ENCODE measurements at regions not wholly inside any gene's neighbourhood (a gene's known extent, or its start where the extent isn't known, plus 50 kb on each side); places are given as distances from the start of the nearest gene placed in this dataset.

- Histone ChIP-seq H3K36me3 (no peaks in the 10 kb centered on the region), H3K4me3 (no peak overlapping the region), H3K27me3 (no peaks in the 10 kb centered on the region), H3K4me1 (peaks cover 0 to 29% (median 14%) of the 10 kb centered on the region in 4 donors), H3K27ac (no peak overlapping the region), H3K9me3 (no peaks in the 10 kb centered on the region)
- 76 to 90% (median 88%) methylated on average over 7 of the region's 7 CpGs for WGBS, 5 donors
- DNase-seq, result no peak
- TF ChIP-seq, protein P1, sequence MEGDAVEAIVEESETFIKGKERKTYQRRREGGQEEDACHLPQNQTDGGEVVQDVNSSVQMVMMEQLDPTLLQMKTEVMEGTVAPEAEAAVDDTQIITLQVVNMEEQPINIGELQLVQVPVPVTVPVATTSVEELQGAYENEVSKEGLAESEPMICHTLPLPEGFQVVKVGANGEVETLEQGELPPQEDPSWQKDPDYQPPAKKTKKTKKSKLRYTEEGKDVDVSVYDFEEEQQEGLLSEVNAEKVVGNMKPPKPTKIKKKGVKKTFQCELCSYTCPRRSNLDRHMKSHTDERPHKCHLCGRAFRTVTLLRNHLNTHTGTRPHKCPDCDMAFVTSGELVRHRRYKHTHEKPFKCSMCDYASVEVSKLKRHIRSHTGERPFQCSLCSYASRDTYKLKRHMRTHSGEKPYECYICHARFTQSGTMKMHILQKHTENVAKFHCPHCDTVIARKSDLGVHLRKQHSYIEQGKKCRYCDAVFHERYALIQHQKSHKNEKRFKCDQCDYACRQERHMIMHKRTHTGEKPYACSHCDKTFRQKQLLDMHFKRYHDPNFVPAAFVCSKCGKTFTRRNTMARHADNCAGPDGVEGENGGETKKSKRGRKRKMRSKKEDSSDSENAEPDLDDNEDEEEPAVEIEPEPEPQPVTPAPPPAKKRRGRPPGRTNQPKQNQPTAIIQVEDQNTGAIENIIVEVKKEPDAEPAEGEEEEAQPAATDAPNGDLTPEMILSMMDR (IDR thresholded peaks at IDR 0.05), result no peak
- TF ChIP-seq POLR2AphosphoS5 (IDR thresholded peaks at IDR 0.05), result no peak
- no peak for TF ChIP-seq EP300 (IDR thresholded peaks at IDR 0.05)
- intact Hi-C loops (cut with DNase I; ENCODE audit: low total_unique reads), result no loop called here
Observed at GRCh38 chr6:143616741-143617140, 61.0 kb upstream of the PHACTR2 start.

GRCh38 chr6:143615785-143616184 is 62.0 kb upstream of the PHACTR2 start:
- no peak for TF ChIP-seq POLR2AphosphoS5 (IDR thresholded peaks at IDR 0.05)
- intact Hi-C loops (cut with DNase I; ENCODE audit: low total_unique reads), result no loop called here

GRCh38 chr6:143614235-143614634 is 63.5 kb upstream of the PHACTR2 start:
- H3K27ac ChIP-seq, result no peak overlapping the region
- H3K9me3 ChIP-seq, result no peaks in the 10 kb centered on the region
- no peaks in the 10 kb centered on the region for H3K36me3 ChIP-seq
- TF ChIP-seq EP300 (IDR thresholded peaks at IDR 0.05) (no peak), POLR2A (IDR thresholded peaks at IDR 0.05) (no peak), POLR2AphosphoS5 (IDR thresholded peaks at IDR 0.05) (no peak)
- TF ChIP-seq, protein P1 (IDR thresholded peaks at IDR 0.05), result no peak
- peaks cover 0 to 16% (median 4%) of the 10 kb centered on the region in 4 donors for H3K4me1 ChIP-seq
- no peak for DNase-seq
- 49 to 75% (median 71%) methylated on average over 1 of the region's 1 CpG for WGBS, 5 donors
- intact Hi-C loops (cut with DNase I; ENCODE audit: low total_unique reads), result no loop called here
- no peak overlapping the region for H3K4me3 ChIP-seq
- H3K27me3 ChIP-seq, result no peaks in the 10 kb centered on the region

More at GRCh38 chr6:143615785-143616184, 62.0 kb upstream of the PHACTR2 start:
- DNase-seq, result no peak
- WGBS, 5 donors, result 51 to 64% (median 61%) methylated on average over 1 of the region's 1 CpG
- Histone ChIP-seq H3K4me1 (peaks cover 0 to 29% (median 11%) of the 10 kb centered on the region in 4 donors), H3K36me3 (no peaks in the 10 kb centered on the region), H3K27ac (no peak overlapping the region), H3K27me3 (no peaks in the 10 kb centered on the region), H3K4me3 (no peak overlapping the region), H3K9me3 (no peaks in the 10 kb centered on the region)

DNA sequence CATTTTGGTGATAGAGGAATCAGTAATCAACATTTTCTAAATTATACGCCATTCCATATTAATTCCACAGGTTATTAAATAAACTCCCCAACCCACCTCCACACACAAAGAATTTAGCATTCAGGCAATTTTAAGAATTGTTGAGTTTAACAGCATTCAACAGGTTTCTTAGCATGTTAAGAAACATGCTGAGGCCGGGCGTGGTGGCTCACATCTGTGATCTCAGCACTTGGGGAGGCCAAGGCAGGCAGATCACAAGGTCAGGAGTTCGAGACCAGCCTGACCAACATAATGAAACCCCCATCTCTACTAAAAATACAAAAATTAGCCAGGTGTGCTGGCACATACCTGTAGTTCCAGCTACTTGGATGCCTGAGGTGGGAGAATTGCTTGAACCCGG is 64.0 kb upstream of the PHACTR2 start:
- intact Hi-C loops (cut with DNase I; ENCODE audit: low total_unique reads), result no loop called here

GRCh38 chr6:143612186-143612585 is 65.6 kb upstream of the PHACTR2 start:
- Histone ChIP-seq H3K36me3 (no peaks in the 10 kb centered on the region), H3K27me3 (no peaks in the 10 kb centered on the region), H3K4me1 (peaks cover 0 to 24% (median 8%) of the 10 kb centered on the region in 4 donors), H3K9me3 (no peaks in the 10 kb centered on the region), H3K4me3 (no peak overlapping the region), H3K27ac (no peak overlapping the region)
- TF ChIP-seq POLR2AphosphoS5 (IDR thresholded peaks at IDR 0.05) (no peak), EP300 (IDR thresholded peaks at IDR 0.05) (no peak), POLR2A (IDR thresholded peaks at IDR 0.05) (no peak)
- TF ChIP-seq, protein P1 (IDR thresholded peaks at IDR 0.05), result no peak
- WGBS, 5 donors, result 92 to 96% (median 95%) methylated on average over 1 of the region's 1 CpG
- no peak for DNase-seq
- intact Hi-C loops (cut with DNase I; ENCODE audit: low total_unique reads), result no loop called here

More for the DNA sequence above, 64.0 kb upstream of the PHACTR2 start:
- Histone ChIP-seq H3K36me3 (no peaks in the 10 kb centered on the region), H3K27ac (no peak overlapping the region), H3K9me3 (no peaks in the 10 kb centered on the region), H3K4me1 (peaks cover 0 to 16% (median 2%) of the 10 kb centered on the region in 4 donors), H3K27me3 (no peaks in the 10 kb centered on the region), H3K4me3 (no peak overlapping the region)
- TF ChIP-seq, protein P1 (IDR thresholded peaks at IDR 0.05), result no peak
- no peak for TF ChIP-seq POLR2AphosphoS5 (IDR thresholded peaks at IDR 0.05)
- no peak for TF ChIP-seq EP300 (IDR thresholded peaks at IDR 0.05)
- no peak for TF ChIP-seq POLR2A (IDR thresholded peaks at IDR 0.05)
- WGBS, 5 donors, result 92 to 99% (median 96%) methylated on average over 5 of the region's 5 CpGs
- no peak for DNase-seq
